Activated naive CD4-positive, alpha-beta T cell treated with anti-CD3 and anti-CD28 coated beads, Interleukin-2, amount 10 ng/mL, durations not matched to agents 7 days and 5 days (primary cell): ENCODE measurements at regions not wholly inside any gene's neighbourhood (a gene's known extent, or its start where the extent isn't known, plus 50 kb on each side); places are given as distances from the start of the nearest gene placed in this dataset.

Source experiments
- CTCF ChIA-PET: fragments of 350-600 bp; sonication (Branson Sonifier 250); formaldehyde crosslinking; loops from one replicate; lab custom pipeline; 2021; ENCODE audit warnings: antibody characterized with exemption; lab: Charles Lee
- DNase-seq: peaks from one replicate; pipeline ENCODE4 v3.0.0-alpha.2; 2020
- H3K27ac Mint-ChIP-seq: one replicate; pipeline ENCODE4 v1.8.0; 2021; ENCODE audit warnings: mild to moderate bottlenecking, moderate library complexity, mixed read lengths
- H3K27me3 Mint-ChIP-seq: one replicate; pipeline ENCODE4 v1.8.0; 2021; ENCODE audit warnings: mild to moderate bottlenecking, mixed read lengths
- H3K36me3 Mint-ChIP-seq: one replicate; pipeline ENCODE4 v1.8.0; 2021; ENCODE audit warnings: mixed read lengths
- H3K4me1 Mint-ChIP-seq: one replicate; pipeline ENCODE4 v1.8.0; 2021; ENCODE audit warnings: mixed read lengths
- H3K4me3 Mint-ChIP-seq: one replicate; pipeline ENCODE4 v1.8.0; 2021; ENCODE audit warnings: mild to moderate bottlenecking, moderate library complexity, mixed read lengths
- H3K9me3 Mint-ChIP-seq: one replicate; pipeline ENCODE4 v1.8.0; 2021; ENCODE audit warnings: mixed read lengths

GRCh38 chr16:55081622-55082590, 151.2 kb downstream of the IRX5 start:
- Mint-ChIP-seq H3K27ac (no peak overlapping the region), H3K9me3 (no peaks in the 10 kb centered on the region), H3K4me1 (no peaks in the 10 kb centered on the region), H3K36me3 (no peaks in the 10 kb centered on the region), H3K4me3 (no peak overlapping the region), H3K27me3 (no peaks in the 10 kb centered on the region)
- DNase-seq = no peak
- CTCF ChIA-PET = no interaction called here

- no peak for DNase-seq
- no peaks in the 10 kb centered on the region for H3K36me3 Mint-ChIP-seq
- no peaks in the 10 kb centered on the region for H3K9me3 Mint-ChIP-seq
- CTCF ChIA-PET = no interaction called here
- no peaks in the 10 kb centered on the region for H3K4me1 Mint-ChIP-seq
- no peak overlapping the region for H3K4me3 Mint-ChIP-seq
- H3K27ac Mint-ChIP-seq = no peak overlapping the region
- no peaks in the 10 kb centered on the region for H3K27me3 Mint-ChIP-seq
Measured at GRCh38 chr16:55082591-55082976, 151.9 kb downstream of the IRX5 start.

DNA sequence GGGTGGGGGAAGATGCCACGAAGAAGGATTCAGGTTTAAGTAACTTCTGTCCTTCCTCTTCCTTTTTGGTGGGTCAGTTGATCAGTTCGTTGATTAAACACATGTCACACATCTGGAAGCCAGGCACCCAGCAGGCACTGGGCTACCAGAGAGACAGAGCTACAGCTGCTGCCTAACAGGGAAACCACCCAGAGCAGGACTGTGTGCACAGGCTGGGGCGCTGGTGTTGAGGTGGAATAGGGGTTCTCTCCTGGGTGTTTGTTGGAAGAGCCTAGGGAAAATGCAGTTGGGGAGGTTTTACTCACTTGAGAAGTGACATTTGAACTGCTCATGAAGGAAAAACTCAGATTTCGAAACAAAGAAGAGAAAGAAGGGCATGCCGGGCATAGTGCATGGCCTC, 152.4 kb downstream of the IRX5 start:
- CTCF ChIA-PET = no interaction called here
- H3K4me1 Mint-ChIP-seq = no peaks in the 10 kb centered on the region
- H3K27ac Mint-ChIP-seq = no peak overlapping the region
- DNase-seq = no peak
- H3K4me3 Mint-ChIP-seq = no peak overlapping the region
- H3K36me3 Mint-ChIP-seq = no peaks in the 10 kb centered on the region
- no peaks in the 10 kb centered on the region for H3K9me3 Mint-ChIP-seq
- H3K27me3 Mint-ChIP-seq = no peaks in the 10 kb centered on the region

GRCh38 chr16:55088098-55088497, 157.4 kb downstream of the IRX5 start:
- no peak for DNase-seq
- Mint-ChIP-seq H3K27ac (no peak overlapping the region), H3K9me3 (no peaks in the 10 kb centered on the region), H3K27me3 (no peaks in the 10 kb centered on the region), H3K4me3 (no peak overlapping the region), H3K36me3 (no peaks in the 10 kb centered on the region), H3K4me1 (no peaks in the 10 kb centered on the region)
- CTCF ChIA-PET = no interaction called here

DNA sequence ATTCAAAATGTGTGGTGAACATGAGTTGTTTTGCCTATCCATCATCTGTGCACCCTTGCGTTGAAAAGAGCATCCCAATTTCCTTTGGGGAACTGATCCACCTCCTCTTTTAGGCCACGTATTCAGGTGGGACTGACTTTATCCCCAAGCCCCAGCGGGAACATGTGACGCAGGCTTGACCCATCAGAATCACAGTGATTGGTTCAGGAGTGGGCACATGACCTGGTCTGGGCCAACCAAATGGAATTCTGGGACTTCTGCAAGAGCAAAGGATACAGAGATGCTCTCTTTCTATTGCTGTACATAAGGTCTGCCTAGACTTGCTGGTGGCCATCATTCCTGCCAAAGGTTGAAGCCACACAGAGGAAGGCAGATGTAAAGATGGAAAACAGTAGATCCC, 158.9 kb downstream of the IRX5 start:
- CTCF ChIA-PET = no interaction called here
- no peaks in the 10 kb centered on the region for H3K9me3 Mint-ChIP-seq
- no peak for DNase-seq
- no peaks in the 10 kb centered on the region for H3K27me3 Mint-ChIP-seq
- H3K36me3 Mint-ChIP-seq = no peaks in the 10 kb centered on the region
- H3K27ac Mint-ChIP-seq = no peak overlapping the region
- H3K4me3 Mint-ChIP-seq = no peak overlapping the region
- no peaks in the 10 kb centered on the region for H3K4me1 Mint-ChIP-seq

DNA sequence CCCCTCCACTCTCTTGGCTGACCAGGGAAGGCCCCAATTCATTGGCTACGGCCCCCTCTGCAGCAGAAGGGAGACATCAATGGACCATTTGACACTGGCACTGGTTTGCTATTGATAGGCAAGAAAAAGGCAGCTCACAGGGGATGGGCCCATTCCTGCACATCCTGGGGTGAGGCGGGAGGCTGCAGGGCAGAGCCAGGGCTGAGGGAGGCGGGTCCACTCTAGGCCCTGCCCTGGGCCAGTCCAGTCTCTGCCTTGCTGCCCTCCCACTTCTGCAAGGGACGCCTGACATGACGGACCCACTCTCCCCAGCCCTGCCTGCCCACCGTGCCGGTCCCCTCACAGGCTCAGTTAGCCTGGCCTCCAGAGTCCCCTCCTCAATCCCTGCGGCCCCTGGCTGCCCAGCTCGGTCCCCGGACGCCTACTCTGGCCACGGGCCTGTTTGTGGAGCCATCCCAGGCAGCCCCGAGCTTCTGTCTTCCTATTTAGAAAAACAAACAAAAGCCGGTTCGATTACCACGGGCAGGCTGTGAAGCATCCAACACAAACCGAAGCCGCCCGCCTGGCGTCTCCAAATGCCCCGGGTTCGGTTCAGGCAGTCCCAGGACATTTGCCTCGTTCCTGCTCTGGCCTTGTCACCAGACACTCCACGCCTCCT, 160.7 kb downstream of the IRX5 start:
- Mint-ChIP-seq H3K27me3 (no peaks in the 10 kb centered on the region), H3K4me1 (no peaks in the 10 kb centered on the region), H3K9me3 (no peaks in the 10 kb centered on the region), H3K36me3 (no peaks in the 10 kb centered on the region), H3K27ac (no peak overlapping the region), H3K4me3 (no peak overlapping the region)
- CTCF ChIA-PET = no interaction called here
- DNase-seq = no peak

- Mint-ChIP-seq H3K27me3 (no peaks in the 10 kb centered on the region), H3K4me3 (no peak overlapping the region), H3K36me3 (no peaks in the 10 kb centered on the region), H3K9me3 (no peaks in the 10 kb centered on the region), H3K4me1 (no peaks in the 10 kb centered on the region), H3K27ac (no peak overlapping the region)
- CTCF ChIA-PET = interaction anchor here (0.7 kb wide), 1 partner anchor 57 kb away, joined by 3 read pairs; no protein-coding TSS in a partner anchor
- no peak for DNase-seq
Measured at GRCh38 chr16:55091871-55092230, 161.2 kb downstream of the IRX5 start.

- H3K36me3 Mint-ChIP-seq = no peaks in the 10 kb centered on the region
- H3K27ac Mint-ChIP-seq = no peak overlapping the region
- DNase-seq = no peak
- no peaks in the 10 kb centered on the region for H3K27me3 Mint-ChIP-seq
- H3K9me3 Mint-ChIP-seq = peaks cover 4% of the 10 kb centered on the region
- CTCF ChIA-PET = no interaction called here
- H3K4me3 Mint-ChIP-seq = no peak overlapping the region
- no peaks in the 10 kb centered on the region for H3K4me1 Mint-ChIP-seq
Measured at GRCh38 chr16:55100100-55100499, 169.4 kb downstream of the IRX5 start.

- no peak overlapping the region for H3K4me3 Mint-ChIP-seq
- no peaks in the 10 kb centered on the region for H3K27me3 Mint-ChIP-seq
- CTCF ChIA-PET = no interaction called here
- no peak overlapping the region for H3K27ac Mint-ChIP-seq
- H3K4me1 Mint-ChIP-seq = no peaks in the 10 kb centered on the region
- no peak for DNase-seq
- peaks cover 4% of the 10 kb centered on the region for H3K9me3 Mint-ChIP-seq
- H3K36me3 Mint-ChIP-seq = no peaks in the 10 kb centered on the region
Measured at GRCh38 chr16:55101026-55101425, 170.4 kb downstream of the IRX5 start.

GRCh38 chr16:55102077-55102476, 171.4 kb downstream of the IRX5 start:
- Mint-ChIP-seq H3K36me3 (no peaks in the 10 kb centered on the region), H3K27me3 (no peaks in the 10 kb centered on the region), H3K4me1 (no peaks in the 10 kb centered on the region), H3K9me3 (peaks cover 4% of the 10 kb centered on the region), H3K27ac (no peak overlapping the region), H3K4me3 (no peak overlapping the region)
- DNase-seq = no peak
- CTCF ChIA-PET = no interaction called here

GRCh38 chr16:55102531-55102930, 171.9 kb downstream of the IRX5 start:
- CTCF ChIA-PET = no interaction called here
- H3K27me3 Mint-ChIP-seq = no peaks in the 10 kb centered on the region
- peaks cover 4% of the 10 kb centered on the region for H3K9me3 Mint-ChIP-seq
- no peaks in the 10 kb centered on the region for H3K36me3 Mint-ChIP-seq
- DNase-seq = no peak
- H3K4me3 Mint-ChIP-seq = no peak overlapping the region
- no peaks in the 10 kb centered on the region for H3K4me1 Mint-ChIP-seq
- no peak overlapping the region for H3K27ac Mint-ChIP-seq

GRCh38 chr16:55107851-55108250, 177.2 kb downstream of the IRX5 start:
- H3K9me3 Mint-ChIP-seq = no peaks in the 10 kb centered on the region
- H3K27me3 Mint-ChIP-seq = no peaks in the 10 kb centered on the region
- no peaks in the 10 kb centered on the region for H3K36me3 Mint-ChIP-seq
- no peak overlapping the region for H3K4me3 Mint-ChIP-seq
- CTCF ChIA-PET = interaction anchor here (1.3 kb wide), 1 partner anchor 13 kb away, joined by 5 read pairs; no protein-coding TSS in a partner anchor
- DNase-seq = no peak
- H3K27ac Mint-ChIP-seq = no peak overlapping the region
- H3K4me1 Mint-ChIP-seq = no peaks in the 10 kb centered on the region

DNA sequence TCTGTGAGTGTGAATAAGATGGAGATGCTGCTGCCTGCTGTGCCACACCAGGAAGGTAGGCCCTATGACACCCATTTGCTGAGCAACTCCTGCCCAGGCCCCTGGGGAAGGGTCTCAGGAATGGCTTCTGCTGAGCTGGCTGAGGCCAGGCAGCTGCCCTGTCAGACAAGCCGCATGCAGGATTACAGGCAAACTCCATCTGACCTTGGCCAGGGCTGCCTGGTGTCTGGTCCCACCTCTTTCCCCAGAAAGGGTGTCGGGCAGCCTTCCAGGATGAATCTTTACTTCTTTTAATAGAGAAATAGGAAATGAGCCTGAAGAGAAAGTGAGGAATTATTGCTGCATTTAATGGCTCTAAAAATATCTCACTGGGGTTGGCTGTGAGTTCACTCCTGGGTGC, 182.5 kb downstream of the IRX5 start:
- CTCF ChIA-PET = no interaction called here
- no peak overlapping the region for H3K27ac Mint-ChIP-seq
- no peaks in the 10 kb centered on the region for H3K36me3 Mint-ChIP-seq
- no peaks in the 10 kb centered on the region for H3K4me1 Mint-ChIP-seq
- no peaks in the 10 kb centered on the region for H3K27me3 Mint-ChIP-seq
- no peak overlapping the region for H3K4me3 Mint-ChIP-seq
- no peak for DNase-seq
- no peaks in the 10 kb centered on the region for H3K9me3 Mint-ChIP-seq

DNA sequence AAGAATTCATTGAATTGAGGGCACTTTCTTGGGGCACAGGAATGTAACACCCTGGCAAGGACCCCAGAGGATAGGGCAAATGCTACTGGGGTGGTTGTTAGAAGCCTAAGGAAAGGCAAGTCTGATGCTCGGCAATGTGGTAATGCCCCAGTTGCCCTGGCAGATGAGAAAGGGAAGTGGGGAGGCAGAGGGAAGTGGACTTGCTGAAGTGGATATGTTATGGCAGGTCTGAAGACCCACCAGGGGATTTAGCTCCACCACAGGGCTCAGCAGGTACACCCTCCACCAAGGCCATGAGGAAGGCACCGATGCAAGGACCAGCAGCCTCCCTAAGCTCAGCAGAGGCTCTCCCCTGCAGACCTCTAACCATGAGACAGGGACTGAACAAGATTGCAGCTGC, 184.8 kb downstream of the IRX5 start:
- CTCF ChIA-PET = no interaction called here
- DNase-seq = no peak
- Mint-ChIP-seq H3K9me3 (no peaks in the 10 kb centered on the region), H3K4me1 (no peaks in the 10 kb centered on the region), H3K27me3 (no peaks in the 10 kb centered on the region), H3K4me3 (no peak overlapping the region), H3K27ac (no peak overlapping the region), H3K36me3 (no peaks in the 10 kb centered on the region)
